Eye (tissue), 1 donor: ENCODE measurements at regions not wholly inside any gene's neighbourhood (a gene's known extent, or its start where the extent isn't known, plus 50 kb on each side); places are given as distances from the start of the nearest gene placed in this dataset.
A peak's percentile ranks its signal among the peaks of the same experiment; 100 is the strongest.

Source experiments
- DNase-seq: peaks from one replicate; pipeline ENCODE4 v3.0.0-alpha.2; 2015

DNA sequence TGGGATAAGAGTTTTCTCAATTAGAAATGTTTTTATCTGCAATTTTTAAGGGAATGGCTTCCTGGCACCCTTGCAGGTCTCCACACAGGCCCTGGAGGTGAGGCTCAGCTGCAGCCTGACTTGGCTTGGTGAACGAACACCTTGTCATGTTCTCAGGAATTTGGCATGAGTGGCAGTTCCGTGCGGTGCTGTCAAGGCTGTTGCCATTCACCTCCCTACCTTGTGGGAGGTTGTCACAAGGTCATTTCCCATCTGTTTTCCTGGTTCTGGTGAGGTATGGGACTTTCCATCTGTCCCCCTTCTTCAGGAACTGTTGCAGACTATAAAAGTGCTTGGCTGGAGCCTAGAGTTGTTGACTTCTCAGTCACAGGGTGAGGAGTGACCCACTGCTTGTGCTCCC is 82.9 kb downstream of the ELOVL4 start:
- DNase-seq = no peak

DNA sequence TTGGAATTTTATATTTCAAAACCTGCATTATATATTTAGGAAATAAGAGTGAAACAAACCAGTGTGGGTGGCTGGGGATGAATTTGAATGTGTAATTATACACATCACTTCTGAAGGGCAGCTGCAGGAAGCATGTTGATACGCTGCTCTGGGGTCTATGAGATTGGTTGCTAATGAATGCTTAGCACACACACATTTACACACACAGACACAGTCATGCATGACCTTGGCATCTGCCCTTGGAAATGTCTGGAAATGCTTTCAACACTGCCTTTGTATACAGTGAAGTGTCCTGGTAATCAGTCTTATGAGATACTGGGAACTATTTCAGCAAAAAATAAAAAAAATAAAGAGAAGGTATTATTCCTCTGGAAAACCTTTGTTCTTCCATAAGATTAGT is 83.4 kb downstream of the ELOVL4 start:
- DNase-seq = peak; percentile 78

DNA sequence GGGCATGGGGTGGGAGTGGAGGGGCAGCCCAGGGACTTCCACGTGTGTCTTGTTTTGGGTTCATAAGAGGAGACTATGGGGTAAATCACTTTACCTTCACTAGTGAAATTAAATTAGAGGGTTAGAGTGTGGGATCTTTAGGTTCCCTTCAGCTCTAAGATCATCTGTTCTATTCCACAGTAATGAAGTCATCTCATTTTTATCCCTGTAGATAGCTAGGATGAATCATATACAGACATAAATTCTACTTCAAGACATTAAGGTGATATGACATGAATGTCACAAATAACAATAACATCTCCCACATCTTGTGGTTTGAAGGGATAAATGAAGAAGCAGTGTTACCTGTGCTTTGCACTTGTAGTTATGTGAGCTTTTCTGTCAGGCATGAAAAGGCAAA is 83.8 kb downstream of the ELOVL4 start:
- no peak for DNase-seq

DNA sequence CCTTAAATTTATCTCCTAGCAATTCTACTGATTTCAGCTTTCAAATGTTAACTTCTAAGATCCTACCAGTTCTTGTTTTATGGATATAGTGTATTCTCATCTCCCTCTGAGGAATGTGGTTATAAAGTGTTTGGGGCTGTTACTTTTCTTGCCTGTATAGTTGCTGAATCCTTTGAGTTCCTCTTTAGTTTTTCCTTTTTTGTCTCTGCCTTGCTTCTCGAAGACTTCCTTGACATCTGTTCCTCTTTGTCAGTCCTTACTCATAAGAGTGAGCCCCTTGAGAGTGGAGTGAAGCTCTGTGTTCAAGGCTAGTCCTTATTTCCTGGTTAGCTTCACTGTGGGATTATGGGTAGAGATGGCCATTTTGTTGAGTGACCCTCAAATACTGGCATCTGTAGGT is 84.6 kb downstream of the ELOVL4 start:
- DNase-seq = no peak

DNA sequence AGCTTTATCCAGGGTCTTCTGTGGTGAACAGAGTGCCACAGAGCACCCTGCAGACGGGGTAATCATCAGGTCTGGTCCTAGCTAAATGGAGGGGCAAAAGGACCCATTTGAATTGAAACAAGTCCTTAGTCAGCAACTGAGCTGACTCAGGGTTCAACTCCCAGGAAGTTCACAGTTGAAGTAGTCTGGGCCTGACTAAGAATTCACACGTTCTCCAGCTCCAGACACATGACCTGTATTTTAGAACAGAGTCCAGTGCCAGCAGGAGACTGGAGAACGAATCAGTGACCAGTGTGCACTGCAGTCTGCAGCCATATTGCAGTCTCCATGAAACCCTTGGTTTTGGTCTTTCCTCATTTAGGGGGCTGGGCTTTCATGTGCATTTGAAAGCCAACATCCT is 85.2 kb downstream of the ELOVL4 start:
- no peak for DNase-seq

DNA sequence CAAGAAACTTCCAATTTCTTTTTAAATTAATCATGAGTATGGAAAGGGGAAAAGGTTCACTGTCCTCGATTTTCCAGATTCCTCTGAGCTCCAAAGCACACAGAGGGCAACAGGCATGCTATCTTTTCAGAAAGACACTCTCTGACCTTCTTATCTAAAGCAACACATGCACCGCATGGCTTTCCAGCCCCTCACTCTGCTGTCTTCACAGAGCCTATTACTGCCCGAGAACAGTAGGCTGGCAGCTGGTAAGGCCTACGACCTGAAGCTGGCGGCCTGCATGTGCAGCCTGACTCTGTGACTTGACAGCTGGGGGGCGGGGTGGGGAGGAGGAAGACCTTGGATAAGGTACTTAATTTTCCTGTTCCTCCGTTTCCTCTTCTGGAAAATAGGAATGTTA is 86.3 kb downstream of the ELOVL4 start:
- DNase-seq = peak; percentile 38

DNA sequence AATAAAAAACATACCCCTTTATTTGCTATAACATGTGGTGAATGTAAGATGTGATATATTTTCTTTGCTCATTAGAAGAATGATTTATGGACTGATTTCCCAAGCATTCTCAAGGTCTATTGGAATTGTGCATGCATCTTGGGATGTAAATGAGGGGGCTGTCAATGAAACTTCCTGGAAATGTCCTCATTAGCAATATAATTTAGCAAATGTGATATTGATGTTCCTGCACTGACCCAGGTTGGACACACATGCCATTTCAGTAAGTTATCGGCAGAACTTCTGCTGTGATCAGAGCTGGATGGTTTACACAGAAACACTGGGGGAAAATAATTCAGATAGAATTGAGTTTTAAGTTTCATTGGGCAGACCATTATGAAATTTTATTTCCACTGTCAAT is 99.9 kb downstream of the ELOVL4 start:
- DNase-seq = no peak

DNA sequence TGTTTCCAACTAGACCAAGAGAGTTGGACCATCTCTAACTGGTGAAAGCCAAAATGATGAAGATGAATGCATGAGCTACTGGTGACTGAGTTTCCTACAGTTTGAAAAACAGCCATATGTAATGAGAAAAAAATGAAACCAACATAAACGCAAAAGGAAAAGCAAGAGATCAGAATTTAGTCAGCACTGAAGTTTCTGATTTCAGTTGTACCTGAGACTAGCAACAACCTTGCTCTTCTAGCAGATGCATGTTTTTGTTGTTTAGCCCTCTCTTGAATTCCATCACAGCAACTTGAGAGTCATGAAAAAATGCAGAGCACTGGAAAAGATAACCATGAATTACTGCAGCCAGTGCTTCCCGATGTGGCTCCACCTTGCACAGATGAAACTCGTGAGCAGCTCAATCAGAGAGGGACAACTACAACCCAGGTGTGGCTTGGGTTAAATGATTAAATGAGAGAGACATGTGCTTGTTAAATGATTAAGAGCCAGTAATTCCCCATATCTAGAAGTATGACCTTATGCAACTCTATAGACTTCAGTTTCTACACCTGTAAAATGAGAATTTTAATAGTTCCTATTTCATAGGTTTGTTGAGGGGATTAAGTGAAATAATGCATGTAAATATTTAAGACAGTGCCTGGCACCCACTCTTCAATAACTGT is 104.8 kb downstream of the ELOVL4 start:
- no peak for DNase-seq

DNA sequence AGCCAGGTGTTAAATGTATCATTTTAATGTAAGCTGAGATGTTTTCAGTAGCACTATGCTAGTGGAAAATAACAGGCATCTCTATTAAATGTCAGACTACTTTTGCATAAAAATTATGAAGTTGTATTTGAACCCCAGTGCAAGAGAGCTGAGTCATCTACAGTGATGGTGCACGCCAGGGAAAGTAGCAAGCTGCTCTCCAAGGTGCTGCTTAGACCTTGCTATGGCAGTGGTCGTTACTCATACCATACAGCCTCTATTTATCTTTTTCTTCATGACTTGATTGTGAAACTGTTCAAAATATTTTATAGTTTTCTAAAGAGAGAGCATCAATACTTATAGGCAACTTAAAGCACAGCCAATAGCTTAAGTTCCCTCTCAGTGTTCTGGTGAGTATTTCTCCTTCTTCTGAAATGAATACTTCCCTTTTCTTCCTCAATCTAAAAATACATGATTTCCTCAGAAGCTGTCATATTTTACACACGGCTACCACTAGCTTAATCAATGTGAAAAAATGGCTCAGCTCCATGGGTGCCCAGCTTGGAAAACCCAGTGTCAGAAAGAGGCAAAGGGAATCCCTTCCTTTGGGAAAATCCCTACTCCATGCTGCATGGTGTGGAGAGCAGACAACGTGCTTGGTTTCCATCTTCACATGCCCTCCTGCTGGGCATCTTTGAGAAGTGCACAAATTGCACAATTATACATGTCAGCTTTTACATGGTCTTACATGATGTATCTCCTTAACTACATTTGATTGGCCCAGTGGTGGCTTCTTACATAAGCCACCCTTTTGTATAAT is 105.6 kb downstream of the ELOVL4 start:
- DNase-seq = no peak

DNA sequence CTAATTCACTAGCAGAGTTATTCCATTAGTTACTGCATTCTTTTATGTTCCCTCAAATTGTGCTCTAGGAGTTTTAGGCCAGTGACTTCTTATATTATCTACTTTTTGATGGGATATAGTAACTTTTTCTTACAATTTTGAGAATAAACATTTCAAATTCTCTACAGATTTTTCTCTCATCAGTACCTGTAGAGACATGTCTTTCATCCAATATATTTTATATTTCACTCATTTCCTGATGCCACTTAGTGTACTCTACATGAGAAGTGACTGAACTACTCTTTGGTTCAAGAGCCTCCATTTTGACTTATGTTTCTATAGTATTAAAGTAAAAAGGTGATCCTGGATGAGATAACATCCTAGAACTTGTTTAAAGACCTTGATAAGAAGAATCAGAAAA is 108.5 kb downstream of the ELOVL4 start:
- no peak for DNase-seq

DNA sequence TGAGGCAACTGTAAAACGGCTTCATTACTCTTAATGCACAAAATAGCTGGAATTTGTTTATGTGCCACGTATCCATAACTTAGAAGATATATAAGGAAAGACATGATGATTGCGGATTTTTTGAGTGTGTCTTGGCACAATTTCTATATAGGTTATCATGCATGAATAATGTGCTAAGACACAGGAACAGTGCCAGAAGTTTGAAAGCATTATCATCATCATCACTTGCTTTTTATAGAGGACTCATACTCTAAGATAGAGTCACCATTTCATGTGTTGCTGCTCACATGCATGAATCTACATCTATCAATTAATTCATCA is 113.4 kb downstream of the ELOVL4 start:
- DNase-seq = peak; percentile 75

DNA sequence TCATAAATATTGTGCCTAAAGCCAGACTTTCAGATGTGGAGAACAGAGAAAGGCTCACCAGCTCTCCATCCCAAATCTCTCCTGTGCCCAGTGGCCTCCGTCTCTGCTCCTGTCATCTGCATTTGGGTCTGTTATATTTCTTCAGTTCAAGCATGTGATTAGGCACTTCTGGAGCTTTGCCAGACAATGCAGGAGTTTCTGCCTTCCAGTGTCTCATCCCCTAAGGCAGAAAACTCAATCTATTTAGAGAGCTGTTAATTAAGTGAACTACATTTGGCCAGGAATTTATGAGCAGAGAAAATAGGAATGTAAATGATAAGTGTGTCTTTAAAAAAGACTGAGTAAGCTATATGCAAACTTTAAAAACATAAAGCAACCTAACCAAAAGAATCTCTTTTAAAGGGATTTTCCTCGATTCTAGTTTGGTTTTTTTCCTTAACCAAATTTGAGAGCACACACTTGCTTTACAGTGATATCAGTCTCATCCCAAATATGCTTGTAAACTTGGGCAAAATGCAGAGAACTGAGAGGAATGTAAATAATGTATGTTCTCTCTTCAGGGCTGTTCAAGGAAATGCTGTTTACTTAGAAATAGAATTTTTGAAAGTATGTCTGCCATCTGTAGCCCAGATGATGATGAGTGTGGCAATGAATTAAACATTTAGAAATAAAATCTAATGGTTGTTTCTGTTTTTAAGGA is 113.9 kb downstream of the ELOVL4 start:
- DNase-seq = peak; percentile 92

DNA sequence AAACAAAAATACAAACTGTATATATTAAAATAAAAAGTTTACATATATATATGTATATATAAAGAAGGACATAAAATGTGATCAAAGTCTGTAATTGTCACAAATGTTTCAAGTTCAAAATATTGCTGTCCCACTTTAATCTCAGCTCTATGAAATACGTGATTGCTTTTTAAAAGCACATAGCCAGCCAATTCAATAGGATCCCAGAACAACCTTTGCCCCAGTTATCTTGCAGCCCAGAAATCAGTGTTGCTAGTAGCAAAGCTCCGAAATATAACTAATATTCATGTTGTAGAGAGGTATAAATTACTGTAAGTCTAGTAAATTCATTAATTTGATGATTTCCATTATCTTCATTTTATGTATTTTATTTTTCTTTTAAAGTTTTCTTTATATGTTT is 114.6 kb downstream of the ELOVL4 start:
- DNase-seq = no peak

DNA sequence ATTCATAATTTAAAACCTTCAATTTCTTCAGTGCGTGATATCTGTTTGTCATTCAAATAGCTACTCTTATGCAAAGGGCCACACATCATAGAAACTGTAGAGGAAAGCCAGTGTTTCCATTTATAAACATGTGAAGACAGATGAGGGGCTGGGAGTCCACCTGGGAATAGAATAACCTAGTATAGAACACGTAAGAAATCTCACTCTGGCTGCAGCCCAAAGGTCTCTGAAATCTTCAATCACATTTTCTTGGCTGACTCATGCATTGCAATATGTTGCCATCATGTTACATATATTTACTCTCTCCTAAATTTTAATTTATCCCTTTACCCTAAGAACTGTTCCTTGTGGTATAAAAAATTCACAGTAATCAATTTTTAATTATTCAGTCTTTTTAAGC is 123.2 kb downstream of the ELOVL4 start:
- peak; percentile 46 for DNase-seq

DNA sequence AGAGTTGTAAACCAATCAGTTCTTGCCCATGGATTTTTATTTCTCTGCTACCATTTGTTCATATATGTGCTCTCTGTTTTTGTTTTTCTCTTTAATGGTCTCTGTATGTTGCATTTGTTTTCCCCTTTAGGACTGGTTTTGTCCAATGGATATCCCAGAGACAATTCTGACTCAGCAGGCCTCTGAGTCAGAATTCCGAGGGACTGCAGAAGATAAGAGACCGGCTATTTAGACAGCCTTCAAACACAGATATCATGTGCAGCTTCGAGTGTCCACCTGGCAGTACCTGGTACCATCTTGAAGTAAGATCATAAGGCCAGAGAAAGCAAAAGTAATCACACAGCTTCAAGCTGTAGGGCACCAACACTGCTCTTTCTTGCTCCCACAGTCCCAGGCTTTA is 125.5 kb downstream of the ELOVL4 start:
- no peak for DNase-seq

DNA sequence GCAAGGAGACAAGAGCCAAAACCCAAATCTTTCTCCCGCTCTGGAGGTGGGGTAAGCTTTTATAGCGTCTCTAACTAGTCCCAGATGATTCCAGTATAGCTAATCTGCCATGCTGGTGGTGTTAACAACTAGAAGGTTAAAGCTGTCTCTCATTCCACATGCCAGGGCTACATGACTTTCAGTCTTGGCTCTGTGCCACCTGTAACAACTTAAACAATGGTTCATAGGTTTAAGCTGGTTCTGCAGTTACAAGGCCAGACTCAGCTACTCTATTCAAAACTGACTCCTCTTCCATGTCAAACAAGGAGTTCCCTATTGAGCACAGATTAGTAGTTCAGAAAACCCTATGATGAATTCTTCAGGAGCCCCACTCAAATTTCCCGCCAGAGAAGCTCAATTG is 128.9 kb downstream of the ELOVL4 start:
- DNase-seq = no peak

DNA sequence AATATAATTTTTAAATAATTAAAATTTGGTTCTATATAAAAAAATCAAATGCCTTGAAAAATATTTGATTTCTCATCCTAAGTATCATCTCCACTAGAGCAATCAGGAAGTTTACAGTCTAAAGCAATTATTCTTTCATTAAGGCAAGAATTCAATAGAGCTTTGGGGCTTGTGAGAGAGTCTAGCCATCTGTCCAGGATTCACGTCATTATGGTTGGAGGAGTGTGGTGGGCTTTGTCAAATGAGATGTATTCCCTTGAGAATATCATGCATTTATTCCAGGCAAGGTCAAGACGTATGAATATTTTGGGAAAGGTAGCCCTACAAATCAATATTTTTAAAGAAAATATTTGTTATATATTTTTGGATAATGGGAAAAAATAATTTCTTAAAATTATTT is 132.4 kb downstream of the ELOVL4 start:
- peak; percentile 60 for DNase-seq

DNA sequence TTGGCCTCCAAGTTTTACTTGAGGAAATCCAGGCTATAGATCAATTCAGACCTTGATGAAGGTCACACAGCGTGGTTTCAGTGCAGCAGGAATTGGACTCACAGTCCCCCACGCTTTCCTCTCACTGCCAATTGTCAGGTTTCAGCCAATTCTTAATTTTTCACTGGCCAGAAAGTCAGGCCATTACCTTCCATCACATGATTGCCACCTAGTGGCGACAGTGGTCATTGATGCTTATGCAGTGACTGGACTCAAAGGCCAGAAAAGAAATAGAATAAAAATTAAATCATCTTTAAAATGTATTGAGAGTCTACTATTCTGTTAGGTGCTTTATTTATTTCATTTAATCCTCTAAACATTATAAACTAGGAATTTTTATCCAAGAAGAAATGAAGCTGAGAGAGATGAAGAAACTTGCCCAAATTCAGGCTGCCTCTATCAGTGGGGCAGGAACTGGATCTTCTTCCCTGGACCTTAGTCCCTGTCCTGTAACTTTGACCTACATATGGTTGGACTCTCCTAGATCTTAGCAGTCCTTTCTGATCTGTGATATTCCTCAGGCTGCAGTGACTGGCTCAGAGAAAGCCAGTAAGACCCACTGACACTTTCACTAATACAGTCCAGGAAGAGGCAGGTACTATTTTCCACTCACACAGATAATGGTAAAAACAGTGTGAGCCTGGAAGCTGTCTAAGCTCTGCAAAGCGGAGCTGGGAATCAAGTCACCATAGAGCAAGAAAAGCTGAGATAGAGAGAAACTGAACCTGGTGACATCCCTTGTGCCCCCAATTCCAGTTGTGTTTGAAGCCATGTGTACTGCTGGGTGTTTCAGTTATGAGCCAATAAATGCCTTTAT is 133.3 kb downstream of the ELOVL4 start:
- peak; percentile 94 for DNase-seq

DNA sequence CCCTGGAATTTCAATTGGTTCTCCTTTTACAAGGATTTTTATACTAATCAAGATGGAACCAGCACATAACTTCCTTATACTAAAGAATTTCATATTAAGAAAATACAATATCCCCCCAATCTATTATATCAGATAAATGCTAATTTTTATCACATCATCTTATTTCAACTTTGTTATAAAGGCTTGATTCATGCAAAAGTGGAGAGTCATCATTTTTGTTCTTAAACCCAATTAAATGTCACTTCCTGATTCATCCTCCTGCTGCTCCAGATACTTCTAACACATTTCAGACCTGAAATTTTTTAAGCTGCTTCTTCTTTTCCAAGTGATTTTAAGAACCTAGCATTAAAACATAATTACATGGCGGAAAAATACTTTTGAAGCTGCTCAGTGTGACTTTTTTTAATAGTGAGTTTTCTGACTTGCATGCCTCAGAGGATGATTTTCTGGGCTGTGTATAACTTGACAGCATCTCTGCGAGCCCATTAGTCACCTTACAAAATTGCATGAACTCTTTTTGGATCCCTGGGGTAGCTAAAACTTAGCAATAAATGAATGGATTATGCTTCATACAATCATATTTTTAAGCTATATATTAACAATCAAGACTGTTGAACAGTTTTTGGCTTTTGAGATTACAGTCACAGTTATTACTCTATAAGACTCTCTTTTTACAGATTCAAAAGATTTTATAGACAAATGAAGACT is 134.1 kb downstream of the ELOVL4 start:
- peak; percentile 57 for DNase-seq

DNA sequence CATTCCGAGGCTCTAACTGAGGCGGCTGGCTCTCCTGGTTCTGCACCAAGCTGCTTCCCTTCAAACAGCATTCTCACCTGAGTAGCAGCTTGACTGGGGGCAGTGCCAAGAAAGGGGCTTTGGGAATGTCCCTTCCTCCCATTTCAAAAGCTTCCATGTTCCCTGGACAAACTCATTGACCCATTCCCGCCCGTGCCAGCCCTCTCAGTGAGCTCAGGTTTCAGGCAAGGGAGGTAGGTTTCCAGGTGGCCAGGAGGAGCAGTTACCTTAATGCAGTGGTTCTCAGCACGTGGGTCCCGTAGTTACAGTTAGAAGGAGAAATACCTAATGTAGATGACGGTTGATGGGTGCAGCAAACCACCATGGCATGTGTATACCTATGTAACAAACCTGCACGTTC is 135.2 kb downstream of the ELOVL4 start:
- no peak for DNase-seq

DNA sequence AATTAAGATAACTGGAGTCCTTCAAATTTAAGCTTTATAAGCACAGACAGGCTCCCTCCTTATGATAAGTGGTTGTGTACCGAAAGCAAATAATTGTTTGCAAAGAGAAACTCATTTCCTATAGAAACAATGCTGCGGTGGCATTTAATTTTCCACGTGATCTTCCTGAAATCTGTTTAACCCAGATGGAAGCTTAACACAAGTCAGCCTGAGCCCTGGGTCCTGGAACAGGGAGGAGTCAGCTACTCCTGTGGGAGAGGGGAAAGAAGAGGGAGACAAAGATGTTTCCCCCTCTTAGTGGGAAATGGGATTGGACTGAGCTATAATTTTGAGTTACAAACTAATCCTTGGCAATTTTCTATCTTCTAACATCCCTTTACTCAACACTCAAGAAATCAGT is 136.5 kb downstream of the ELOVL4 start:
- DNase-seq = peak; percentile 88

DNA sequence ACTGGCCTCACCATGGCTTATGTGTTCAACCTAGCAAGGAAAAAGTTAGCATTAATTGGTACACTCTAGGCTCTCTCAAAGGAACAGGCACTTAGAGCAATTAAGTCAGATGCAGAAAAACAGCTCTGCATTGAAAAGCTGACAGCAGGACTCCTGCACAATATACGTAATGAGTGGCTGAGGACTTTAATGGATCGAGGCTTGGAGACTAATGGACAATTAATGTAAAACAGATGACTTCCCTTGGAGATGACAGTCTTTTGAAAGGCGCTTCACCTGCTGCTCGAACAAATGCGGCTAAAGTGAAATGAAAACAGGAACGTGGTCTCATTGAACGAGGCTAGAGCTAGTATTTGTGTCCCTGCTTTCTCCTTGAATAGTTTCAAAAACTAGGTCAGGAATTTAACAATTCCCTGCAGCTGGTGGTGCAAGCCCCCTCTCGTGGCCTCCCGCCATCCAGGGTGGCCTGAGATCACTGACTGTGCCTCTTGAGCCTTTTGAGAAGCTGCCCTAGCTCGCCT is 137.1 kb downstream of the ELOVL4 start:
- peak; percentile 95 for DNase-seq
